Epithelial cell of proximal tubule (primary cell): ENCODE measurements at regions not wholly inside any gene's neighbourhood (a gene's known extent, or its start where the extent isn't known, plus 50 kb on each side); places are given as distances from the start of the nearest gene placed in this dataset.
A peak's percentile ranks its signal among the peaks of the same experiment; 100 is the strongest.

Experiments
- DNase-seq: peaks from one replicate; pipeline ENCODE4 v3.0.0-alpha.2; 2011; ENCODE audit warnings: low read depth
- H3K4me3 ChIP-seq: 2 replicates; pipeline ENCODE4 v1.5.1; 2011; ENCODE audit warnings: low read depth, mild to moderate bottlenecking, low read length
- TF ChIP-seq, protein P1 (sequence below): conservative IDR thresholded peaks from 2 replicates; pipeline ENCODE4 v1.5.1; 2012; ENCODE audit warnings: low read depth, mild to moderate bottlenecking, low read length

- no peak for DNase-seq
- no peak overlapping the region for H3K4me3 ChIP-seq
- TF ChIP-seq, protein P1, sequence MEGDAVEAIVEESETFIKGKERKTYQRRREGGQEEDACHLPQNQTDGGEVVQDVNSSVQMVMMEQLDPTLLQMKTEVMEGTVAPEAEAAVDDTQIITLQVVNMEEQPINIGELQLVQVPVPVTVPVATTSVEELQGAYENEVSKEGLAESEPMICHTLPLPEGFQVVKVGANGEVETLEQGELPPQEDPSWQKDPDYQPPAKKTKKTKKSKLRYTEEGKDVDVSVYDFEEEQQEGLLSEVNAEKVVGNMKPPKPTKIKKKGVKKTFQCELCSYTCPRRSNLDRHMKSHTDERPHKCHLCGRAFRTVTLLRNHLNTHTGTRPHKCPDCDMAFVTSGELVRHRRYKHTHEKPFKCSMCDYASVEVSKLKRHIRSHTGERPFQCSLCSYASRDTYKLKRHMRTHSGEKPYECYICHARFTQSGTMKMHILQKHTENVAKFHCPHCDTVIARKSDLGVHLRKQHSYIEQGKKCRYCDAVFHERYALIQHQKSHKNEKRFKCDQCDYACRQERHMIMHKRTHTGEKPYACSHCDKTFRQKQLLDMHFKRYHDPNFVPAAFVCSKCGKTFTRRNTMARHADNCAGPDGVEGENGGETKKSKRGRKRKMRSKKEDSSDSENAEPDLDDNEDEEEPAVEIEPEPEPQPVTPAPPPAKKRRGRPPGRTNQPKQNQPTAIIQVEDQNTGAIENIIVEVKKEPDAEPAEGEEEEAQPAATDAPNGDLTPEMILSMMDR = no peak
Measured at GRCh38 chr12:47017901-47018475, 61.4 kb upstream of the PCED1B start.

- DNase-seq = no peak
- no peak overlapping the region for H3K4me3 ChIP-seq
- TF ChIP-seq, protein P1 = no peak
Measured at GRCh38 chr12:47020211-47020821, 59.1 kb upstream of the PCED1B start.

- TF ChIP-seq, protein P1 = peak; percentile 73
- no peak for DNase-seq
- no peak overlapping the region for H3K4me3 ChIP-seq
Measured at GRCh38 chr12:47021298-47021697, 58.1 kb upstream of the PCED1B start.

DNA sequence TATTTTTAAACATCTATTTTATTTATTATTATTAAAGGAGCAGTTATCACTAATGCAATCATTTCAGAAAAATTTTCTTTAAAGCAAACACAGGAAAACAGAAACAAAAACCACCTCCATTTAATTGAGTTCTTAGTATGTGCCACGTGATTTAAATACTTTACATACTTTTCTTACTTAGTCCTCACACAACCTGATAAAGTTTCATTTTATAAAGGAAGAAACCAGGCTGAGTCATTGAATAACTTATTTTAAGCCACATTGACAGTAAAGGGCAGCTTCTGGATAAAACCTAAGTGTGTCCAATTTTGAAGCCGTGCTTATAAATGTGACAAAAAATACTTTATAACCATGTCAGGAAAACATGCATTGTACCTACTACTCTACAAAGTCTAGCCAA lies 57.1 kb upstream of the PCED1B start:
- no peak for DNase-seq
- H3K4me3 ChIP-seq = no peak overlapping the region

DNA sequence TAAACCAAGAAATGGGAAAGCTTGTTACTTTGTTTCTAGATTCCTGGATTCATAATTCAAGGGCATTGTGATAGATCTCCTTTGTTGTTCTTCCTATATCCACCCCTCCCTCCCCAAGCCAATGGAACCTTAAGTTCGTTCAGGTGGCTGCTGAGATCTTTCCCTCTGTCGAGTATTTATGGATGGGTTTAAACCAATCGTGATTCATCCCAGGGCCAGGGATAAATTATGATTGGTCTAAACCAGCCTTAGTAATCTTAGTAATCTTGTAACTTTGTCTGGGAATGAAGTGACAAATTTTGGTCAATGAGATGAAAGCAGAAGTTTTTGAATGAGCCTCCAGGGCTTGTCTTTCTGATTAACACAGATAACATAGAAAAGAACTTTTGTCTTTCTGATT lies 56.1 kb upstream of the PCED1B start:
- no peak for DNase-seq
- TF ChIP-seq, protein P1 = no peak
- no peak overlapping the region for H3K4me3 ChIP-seq

More for the DNA sequence above, 57.1 kb upstream of the PCED1B start:
- TF ChIP-seq, protein P1 = no peak

DNA sequence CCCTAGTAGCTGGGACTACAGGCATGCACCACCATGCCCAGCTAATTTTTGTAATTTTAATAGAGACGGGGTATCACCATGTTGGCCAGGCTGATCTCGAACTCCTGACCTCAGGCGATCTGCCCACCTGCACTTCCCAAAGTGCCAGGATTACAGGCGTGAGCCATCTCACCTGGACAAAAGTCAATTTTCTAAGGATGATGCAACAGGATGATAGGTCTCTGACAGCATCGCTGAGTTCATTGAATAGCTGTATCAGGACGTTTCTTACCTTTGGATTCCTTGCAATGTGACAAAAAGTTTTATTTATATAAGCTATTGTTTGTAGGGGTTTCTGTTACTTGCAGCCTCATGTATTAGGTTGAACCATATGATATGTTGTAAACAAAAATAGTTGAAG lies 55.5 kb upstream of the PCED1B start:
- no peak for DNase-seq
- H3K4me3 ChIP-seq = no peak overlapping the region
- TF ChIP-seq, protein P1 = no peak

GRCh38 chr12:47024463-47024862 lies 55.0 kb upstream of the PCED1B start:
- no peak overlapping the region for H3K4me3 ChIP-seq
- no peak for DNase-seq
- TF ChIP-seq, protein P1 = no peak
